A673 (cell line): ENCODE measurements at regions not wholly inside any gene's neighbourhood (a gene's known extent, or its start where the extent isn't known, plus 50 kb on each side); places are given as distances from the start of the nearest gene placed in this dataset.
A peak's percentile ranks its signal among the peaks of the same experiment; 100 is the strongest.

Experiments
- EZH2 ChIP-seq: fragments of 200-600 bp; sonication (generic); IDR thresholded peaks from 2 replicates; pipeline ENCODE4 v1.6.1; 2017; ENCODE audit warnings: borderline replicate concordance, low read depth, mild to moderate bottlenecking, mixed read lengths, antibody characterized with exemption, low read length; ENCODE audit not compliant: poor library complexity, severe bottlenecking
- TF ChIP-seq, protein P1 (sequence below): fragments of 300-800, 200-600 bp; sonication (generic); conservative IDR thresholded peaks from 2 replicates; pipeline ENCODE4 v1.5.1; 2017; ENCODE audit warnings: low read depth, mild to moderate bottlenecking, antibody characterized with exemption, low read length, moderate library complexity, mixed read lengths

DNA sequence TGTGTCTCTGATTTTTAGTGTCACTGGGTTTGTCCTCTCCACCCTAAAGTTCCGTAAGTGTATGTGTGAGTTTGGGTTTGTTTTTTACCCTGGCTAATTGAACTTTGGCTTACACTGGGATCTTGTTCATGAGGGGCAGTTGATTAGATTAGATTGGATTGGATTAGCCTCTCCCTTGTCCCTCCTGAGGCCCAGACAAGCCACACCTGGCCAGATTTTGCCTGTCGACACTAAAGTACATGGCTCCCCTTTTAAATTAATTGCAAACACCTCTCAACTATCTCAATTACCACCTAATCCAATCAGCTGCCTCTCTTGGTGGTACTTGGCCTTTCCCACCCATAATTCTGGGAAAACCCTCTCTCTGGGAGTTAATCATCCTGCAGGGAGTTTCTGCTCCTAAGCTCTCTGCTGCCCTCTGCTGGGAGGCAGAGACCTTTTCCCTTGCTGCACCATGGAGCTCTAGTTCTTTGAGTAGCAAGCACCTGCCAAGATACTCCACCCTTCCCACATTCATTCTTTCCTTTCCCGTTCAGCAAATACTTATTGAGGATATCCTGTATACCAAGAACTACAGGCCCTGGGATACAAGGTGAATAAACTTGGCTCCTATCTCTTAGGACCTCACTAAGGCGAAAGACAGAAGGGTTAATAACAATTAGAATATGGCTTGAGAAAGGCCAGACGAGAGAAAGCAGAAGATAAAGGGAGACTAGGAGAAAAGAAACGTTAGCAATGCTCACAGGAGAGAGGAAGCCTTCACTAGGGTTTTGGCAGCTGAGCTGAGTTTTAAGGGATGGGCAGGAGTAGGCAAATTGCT, 60.0 kb upstream of the MPHOSPH6 start:
- TF ChIP-seq, protein P1, sequence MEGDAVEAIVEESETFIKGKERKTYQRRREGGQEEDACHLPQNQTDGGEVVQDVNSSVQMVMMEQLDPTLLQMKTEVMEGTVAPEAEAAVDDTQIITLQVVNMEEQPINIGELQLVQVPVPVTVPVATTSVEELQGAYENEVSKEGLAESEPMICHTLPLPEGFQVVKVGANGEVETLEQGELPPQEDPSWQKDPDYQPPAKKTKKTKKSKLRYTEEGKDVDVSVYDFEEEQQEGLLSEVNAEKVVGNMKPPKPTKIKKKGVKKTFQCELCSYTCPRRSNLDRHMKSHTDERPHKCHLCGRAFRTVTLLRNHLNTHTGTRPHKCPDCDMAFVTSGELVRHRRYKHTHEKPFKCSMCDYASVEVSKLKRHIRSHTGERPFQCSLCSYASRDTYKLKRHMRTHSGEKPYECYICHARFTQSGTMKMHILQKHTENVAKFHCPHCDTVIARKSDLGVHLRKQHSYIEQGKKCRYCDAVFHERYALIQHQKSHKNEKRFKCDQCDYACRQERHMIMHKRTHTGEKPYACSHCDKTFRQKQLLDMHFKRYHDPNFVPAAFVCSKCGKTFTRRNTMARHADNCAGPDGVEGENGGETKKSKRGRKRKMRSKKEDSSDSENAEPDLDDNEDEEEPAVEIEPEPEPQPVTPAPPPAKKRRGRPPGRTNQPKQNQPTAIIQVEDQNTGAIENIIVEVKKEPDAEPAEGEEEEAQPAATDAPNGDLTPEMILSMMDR: peak; percentile 93
- no peak for TF ChIP-seq EZH2
